GOT3 (cell line): ENCODE measurements at regions not wholly inside any gene's neighbourhood (a gene's known extent, or its start where the extent isn't known, plus 50 kb on each side); places are given as distances from the start of the nearest gene placed in this dataset.
"Not testable (repeated sequence)": the region's sequence is repeated elsewhere in the genome, so short reads cannot be mapped to it uniquely, and the experiment has no call there.

Source experiments
- DNase-seq: peaks from one replicate; lab custom pipeline; 2025; ENCODE audit warnings: mixed read lengths; lab: John Stamatoyannopoulos, UW

- DNase-seq = no peak
Measured at GRCh38 chr5:124871303-124871702, 124.9 kb upstream of the ZNF608 start.

GRCh38 chr5:124872086-124872485, 125.6 kb upstream of the ZNF608 start:
- DNase-seq = no peak

GRCh38 chr5:124872615-124873014, 126.2 kb upstream of the ZNF608 start:
- DNase-seq = no peak

- no peak for DNase-seq
Measured at GRCh38 chr5:124873188-124873587, 126.7 kb upstream of the ZNF608 start.

GRCh38 chr5:124873713-124874112, 127.3 kb upstream of the ZNF608 start:
- no peak for DNase-seq

GRCh38 chr5:124876566-124876965, 130.1 kb upstream of the ZNF608 start:
- no peak for DNase-seq

- no peak for DNase-seq
Measured at GRCh38 chr5:124876983-124877382, 130.5 kb upstream of the ZNF608 start.

- no peak for DNase-seq
Measured at GRCh38 chr5:124877501-124878146, 131.2 kb upstream of the ZNF608 start.

GRCh38 chr5:124878583-124879342, 132.3 kb upstream of the ZNF608 start:
- DNase-seq = no peak

- DNase-seq = no peak
Measured at GRCh38 chr5:124880903-124881697, 134.7 kb upstream of the ZNF608 start.

GRCh38 chr5:124883681-124884080, 137.2 kb upstream of the ZNF608 start:
- no peak for DNase-seq

GRCh38 chr5:124884114-124884513, 137.7 kb upstream of the ZNF608 start:
- DNase-seq = no peak

GRCh38 chr5:124885490-124885889, 139.1 kb upstream of the ZNF608 start:
- no peak for DNase-seq

- no peak for DNase-seq
Measured at GRCh38 chr5:124887223-124887622, 140.8 kb upstream of the ZNF608 start.

GRCh38 chr5:124888050-124888506, 141.6 kb upstream of the ZNF608 start:
- DNase-seq = no peak

GRCh38 chr5:124888622-124889485, 142.4 kb upstream of the ZNF608 start:
- no peak for DNase-seq

- DNase-seq = no peak
Measured at GRCh38 chr5:124889486-124889825, 143.0 kb upstream of the ZNF608 start.

GRCh38 chr5:124889850-124890249, 143.4 kb upstream of the ZNF608 start:
- DNase-seq = no peak

- DNase-seq = not testable (repeated sequence)
Measured at GRCh38 chr5:124890442-124890841, 144.0 kb upstream of the ZNF608 start.

GRCh38 chr5:124891179-124891578, 144.7 kb upstream of the ZNF608 start:
- DNase-seq = no peak

- no peak for DNase-seq
Measured at GRCh38 chr5:124892185-124892848, 145.9 kb upstream of the ZNF608 start.
